ENCODE measurements at regions not wholly inside any gene's neighbourhood (a gene's known extent, or its start where the extent isn't known, plus 50 kb on each side); places are given as distances from the start of the nearest gene placed in this dataset.

DNA sequence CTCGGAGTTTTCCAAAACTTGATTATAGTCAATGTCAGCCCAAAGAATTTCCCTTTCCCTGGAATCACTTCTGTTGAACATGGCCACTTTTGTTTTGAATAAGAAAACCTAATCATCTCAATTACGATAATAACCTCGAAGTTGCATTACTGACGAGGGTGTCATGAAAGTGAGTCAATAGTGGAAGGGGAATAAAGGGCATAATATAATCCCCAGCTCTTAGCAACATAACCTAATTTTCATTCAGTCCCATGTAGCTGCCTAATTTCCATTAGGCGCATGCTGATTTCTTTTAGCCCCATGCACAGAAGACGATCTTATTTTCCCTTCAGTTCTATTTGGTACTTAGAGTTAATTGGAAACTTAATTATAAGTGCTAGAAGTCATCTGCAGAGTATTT lies 51.1 kb upstream of the RAPH1 start:
- TF ChIP-seq BHLHE40 (IDR thresholded peaks at IDR 0.05; ENCODE audit: borderline replicate concordance) (no peak), SP1 (IDR thresholded peaks at IDR 0.05) (no peak), FOXM1 (IDR thresholded peaks at IDR 0.05; ENCODE audit: borderline replicate concordance) (no peak)
